Nephron progenitor cell (in vitro differentiated cells): ENCODE measurements at regions not wholly inside any gene's neighbourhood (a gene's known extent, or its start where the extent isn't known, plus 50 kb on each side); places are given as distances from the start of the nearest gene placed in this dataset.

Source experiments
- DNase-seq: peaks from one replicate; pipeline ENCODE4 v3.0.0; 2021
- H3K27ac Mint-ChIP-seq: 2 replicates; pipeline ENCODE4 v1.8.0; 2021; ENCODE audit warnings: mild to moderate bottlenecking, moderate library complexity, mixed read lengths
- H3K27me3 Mint-ChIP-seq: 2 replicates; pipeline ENCODE4 v1.8.0; 2021; ENCODE audit warnings: mild to moderate bottlenecking, low read depth, mixed read lengths; ENCODE audit not compliant: poor library complexity
- H3K36me3 Mint-ChIP-seq: 2 replicates; pipeline ENCODE4 v1.8.0; 2021; ENCODE audit warnings: low read depth, mixed read lengths
- H3K4me1 Mint-ChIP-seq: 2 replicates; pipeline ENCODE4 v1.8.0; 2021; ENCODE audit warnings: mixed read lengths
- H3K4me3 Mint-ChIP-seq: 2 replicates; pipeline ENCODE4 v1.8.0; 2021; ENCODE audit warnings: mild to moderate bottlenecking, moderate library complexity, mixed read lengths
- H3K9me3 Mint-ChIP-seq: 2 replicates; pipeline ENCODE4 v1.8.0; 2021; ENCODE audit warnings: mild to moderate bottlenecking, moderate library complexity, mixed read lengths
- TF ChIP-seq, protein P1 (sequence below): fragments of 200-600 bp; sonication (generic); IDR thresholded peaks from 2 replicates; pipeline ENCODE4 v1.5.0; 2021; ENCODE audit warnings: antibody characterized with exemption

DNA sequence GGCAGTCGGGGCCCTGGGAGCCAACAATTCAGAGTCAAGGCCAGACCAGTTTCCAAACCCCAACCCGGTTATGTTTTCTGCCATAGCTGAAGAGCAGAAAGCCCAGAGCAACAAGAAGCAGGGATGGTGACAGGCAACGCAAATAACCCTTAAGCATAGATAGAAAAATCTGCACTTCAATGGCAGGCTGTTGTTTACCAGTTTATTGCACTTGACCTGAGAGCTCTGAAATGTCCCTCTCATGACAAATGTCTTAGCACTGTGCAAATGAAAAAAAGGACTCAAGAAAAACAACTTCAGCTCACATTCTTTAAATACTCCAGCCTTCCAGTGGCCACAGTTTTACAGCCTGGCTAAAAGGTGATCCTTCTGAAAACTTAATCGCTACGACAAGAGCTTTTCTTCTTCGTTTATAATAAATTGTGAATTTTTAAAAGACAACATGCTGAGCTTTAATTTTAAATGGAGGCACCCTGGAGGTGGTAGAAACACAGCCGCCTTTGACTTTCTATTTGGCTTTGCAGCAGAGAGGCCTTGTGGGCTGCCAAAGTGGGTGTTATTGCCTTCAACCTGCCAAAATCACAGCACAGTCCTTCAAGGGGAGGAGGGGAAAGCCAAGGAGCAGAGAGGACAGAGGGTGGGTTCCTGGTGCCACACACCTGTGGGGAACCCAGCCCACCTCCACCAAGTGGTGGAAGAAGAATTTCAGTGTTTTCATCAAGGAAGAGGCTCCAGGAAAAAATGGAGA lies 289.5 kb upstream of the CDYL start:
- H3K9me3 Mint-ChIP-seq = peaks cover 46% of the 10 kb centered on the region
- no peak overlapping the region for H3K4me3 Mint-ChIP-seq
- peaks cover 9% of the 10 kb centered on the region for H3K27me3 Mint-ChIP-seq
- H3K4me1 Mint-ChIP-seq = peaks cover 14% of the 10 kb centered on the region
- TF ChIP-seq, protein P1, sequence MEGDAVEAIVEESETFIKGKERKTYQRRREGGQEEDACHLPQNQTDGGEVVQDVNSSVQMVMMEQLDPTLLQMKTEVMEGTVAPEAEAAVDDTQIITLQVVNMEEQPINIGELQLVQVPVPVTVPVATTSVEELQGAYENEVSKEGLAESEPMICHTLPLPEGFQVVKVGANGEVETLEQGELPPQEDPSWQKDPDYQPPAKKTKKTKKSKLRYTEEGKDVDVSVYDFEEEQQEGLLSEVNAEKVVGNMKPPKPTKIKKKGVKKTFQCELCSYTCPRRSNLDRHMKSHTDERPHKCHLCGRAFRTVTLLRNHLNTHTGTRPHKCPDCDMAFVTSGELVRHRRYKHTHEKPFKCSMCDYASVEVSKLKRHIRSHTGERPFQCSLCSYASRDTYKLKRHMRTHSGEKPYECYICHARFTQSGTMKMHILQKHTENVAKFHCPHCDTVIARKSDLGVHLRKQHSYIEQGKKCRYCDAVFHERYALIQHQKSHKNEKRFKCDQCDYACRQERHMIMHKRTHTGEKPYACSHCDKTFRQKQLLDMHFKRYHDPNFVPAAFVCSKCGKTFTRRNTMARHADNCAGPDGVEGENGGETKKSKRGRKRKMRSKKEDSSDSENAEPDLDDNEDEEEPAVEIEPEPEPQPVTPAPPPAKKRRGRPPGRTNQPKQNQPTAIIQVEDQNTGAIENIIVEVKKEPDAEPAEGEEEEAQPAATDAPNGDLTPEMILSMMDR = no peak
- no peaks in the 10 kb centered on the region for H3K36me3 Mint-ChIP-seq
- H3K27ac Mint-ChIP-seq = no peak overlapping the region
- no peak for DNase-seq

DNA sequence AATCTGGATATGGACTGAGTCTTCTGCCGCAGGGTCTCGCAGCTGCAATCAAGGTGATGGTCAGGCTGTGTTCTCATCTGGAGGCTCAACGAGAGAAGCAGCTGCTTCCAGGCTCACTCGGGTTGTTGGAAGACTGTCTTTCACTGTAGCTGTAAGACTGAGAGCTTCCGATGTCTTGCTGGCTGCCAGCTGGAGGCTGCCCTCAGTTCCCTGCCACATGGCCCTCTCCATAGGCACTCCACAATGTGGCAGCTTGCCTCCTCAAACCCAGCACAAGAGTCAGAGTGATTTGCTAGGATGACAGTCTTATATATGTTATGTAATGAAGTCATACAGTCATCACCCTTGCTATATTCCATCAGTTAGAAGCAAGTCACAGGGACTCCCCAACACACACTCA lies 290.5 kb upstream of the CDYL start:
- H3K9me3 Mint-ChIP-seq = peaks cover 44% of the 10 kb centered on the region
- H3K36me3 Mint-ChIP-seq = no peaks in the 10 kb centered on the region
- H3K27ac Mint-ChIP-seq = no peak overlapping the region
- peaks cover 9% of the 10 kb centered on the region for H3K27me3 Mint-ChIP-seq
- H3K4me3 Mint-ChIP-seq = no peak overlapping the region
- DNase-seq = no peak
- TF ChIP-seq, protein P1 = no peak
- peaks cover 23% of the 10 kb centered on the region for H3K4me1 Mint-ChIP-seq

GRCh38 chr6:4482461-4482860 lies 293.7 kb upstream of the CDYL start:
- no peak for DNase-seq
- Mint-ChIP-seq H3K4me3 (no peak overlapping the region), H3K4me1 (peaks cover 36% of the 10 kb centered on the region), H3K9me3 (peaks cover 16% of the 10 kb centered on the region), H3K27me3 (peaks cover 15% of the 10 kb centered on the region), H3K27ac (no peak overlapping the region), H3K36me3 (no peaks in the 10 kb centered on the region)
- TF ChIP-seq, protein P1 = no peak

GRCh38 chr6:4480788-4481735 lies 295.1 kb upstream of the CDYL start:
- Mint-ChIP-seq H3K4me1 (peaks cover 24% of the 10 kb centered on the region), H3K4me3 (no peak overlapping the region), H3K27ac (no peak overlapping the region), H3K9me3 (peaks cover 14% of the 10 kb centered on the region), H3K27me3 (peaks cover 14% of the 10 kb centered on the region), H3K36me3 (no peaks in the 10 kb centered on the region)
- TF ChIP-seq, protein P1 = no peak
- DNase-seq = no peak

DNA sequence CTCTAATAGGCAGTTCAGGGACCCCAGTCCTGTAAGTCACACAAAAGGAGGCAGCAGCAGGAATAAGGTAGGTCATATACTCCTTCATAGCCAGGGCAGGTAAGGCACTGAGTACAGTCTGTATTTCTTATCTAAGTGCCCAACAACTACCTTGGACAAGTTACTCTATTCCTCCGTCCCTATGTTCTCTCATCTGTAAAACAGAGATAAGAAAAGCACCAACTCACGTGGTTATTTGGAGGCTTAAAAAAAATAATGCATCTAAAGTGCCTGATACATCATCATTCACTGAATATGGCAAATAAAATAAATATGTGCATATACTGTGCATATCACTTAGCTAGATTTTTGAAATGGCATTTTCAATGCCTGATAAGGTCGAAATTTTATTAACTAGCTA lies 298.1 kb upstream of the CDYL start:
- H3K27me3 Mint-ChIP-seq = peaks cover 9% of the 10 kb centered on the region
- no peak overlapping the region for H3K4me3 Mint-ChIP-seq
- no peak overlapping the region for H3K27ac Mint-ChIP-seq
- no peaks in the 10 kb centered on the region for H3K36me3 Mint-ChIP-seq
- TF ChIP-seq, protein P1 = no peak
- H3K9me3 Mint-ChIP-seq = no peaks in the 10 kb centered on the region
- no peak for DNase-seq
- H3K4me1 Mint-ChIP-seq = peaks cover 22% of the 10 kb centered on the region
